CD4-positive, alpha-beta memory T cell (primary cell): ENCODE measurements at regions not wholly inside any gene's neighbourhood (a gene's known extent, or its start where the extent isn't known, plus 50 kb on each side); places are given as distances from the start of the nearest gene placed in this dataset.
A peak's percentile ranks its signal among the peaks of the same experiment; 100 is the strongest.

Experiments used
- CTCF ChIA-PET: fragments of 350-600 bp; sonication (Branson Sonifier 250); formaldehyde crosslinking; loops from one replicate; lab custom pipeline; 2021; ENCODE audit warnings: inconsistent platforms; ENCODE audit not compliant: partially characterized antibody; lab: Charles Lee
- POLR2A ChIA-PET: fragments of 350-600 bp; sonication (Branson Sonifier 250); formaldehyde crosslinking; loops from one replicate; lab custom pipeline; 2021; ENCODE audit not compliant: partially characterized antibody; lab: Charles Lee
- DNase-seq, 5 donors: peaks; one replicate each; pipeline versions ENCODE4 v3.0.0 to v3.0.0-alpha.2; 2020 to 2022; ENCODE audit warnings: mixed read lengths in 1 of 5
- H3K27ac ChIP-seq: one replicate; pipeline ENCODE4 v1.7.0; 2013; ENCODE audit warnings: low read depth, low read length
- H3K27me3 ChIP-seq: 2 replicates; pipeline ENCODE4 v1.7.0; 2013; ENCODE audit warnings: mild to moderate bottlenecking, low read length, moderate library complexity; ENCODE audit not compliant: insufficient read depth
- H3K36me3 ChIP-seq: 2 replicates; pipeline ENCODE4 v1.7.0; 2013; ENCODE audit warnings: mild to moderate bottlenecking, low read length, moderate library complexity; ENCODE audit not compliant: insufficient read depth
- H3K4me1 ChIP-seq: 2 replicates; pipeline ENCODE4 v1.7.0; 2013; ENCODE audit warnings: mild to moderate bottlenecking, low read length, moderate library complexity; ENCODE audit not compliant: insufficient read depth
- H3K4me3 ChIP-seq, 2 donors: one replicate each; pipeline ENCODE4 v1.7.0; 2013; ENCODE audit warnings: low read length in 2 of 2, mild to moderate bottlenecking in 1 of 2
- H3K9me3 ChIP-seq, 2 donors: one replicate each; pipeline ENCODE4 v1.7.0; 2013; ENCODE audit warnings: low read length in 2 of 2, control low read depth in 1 of 2; ENCODE audit not compliant: control insufficient read depth in 1 of 2
- H3K27ac Mint-ChIP-seq, 7 donors: one replicate each; pipeline ENCODE4 v1.8.0; 2020 to 2021; ENCODE audit warnings: mixed read lengths in 7 of 7, mild to moderate bottlenecking in 6 of 7, inconsistent platforms in 3 of 7, moderate library complexity in 3 of 7
- H3K27me3 Mint-ChIP-seq, 2 donors: one replicate each; pipeline ENCODE4 v1.8.0; 2020 to 2021; ENCODE audit warnings: mixed read lengths in 2 of 2
- H3K36me3 Mint-ChIP-seq, 2 donors: one replicate each; pipeline ENCODE4 v1.8.0; 2020 to 2021; ENCODE audit warnings: mixed read lengths in 2 of 2, inconsistent platforms in 1 of 2, mild to moderate bottlenecking in 1 of 2
- H3K4me1 Mint-ChIP-seq, 4 donors: one replicate each; pipeline ENCODE4 v1.8.0; 2020 to 2021; ENCODE audit warnings: mixed read lengths in 4 of 4, mild to moderate bottlenecking in 1 of 4
- H3K4me3 Mint-ChIP-seq, 8 donors: one replicate each; pipeline ENCODE4 v1.8.0; 2020 to 2021; ENCODE audit warnings: mixed read lengths in 8 of 8, mild to moderate bottlenecking in 7 of 8, moderate library complexity in 6 of 8, inconsistent platforms in 3 of 8
- H3K9me3 Mint-ChIP-seq, 8 donors: one replicate each; pipeline ENCODE4 v1.8.0; 2020 to 2021; ENCODE audit warnings: mixed read lengths in 8 of 8, mild to moderate bottlenecking in 5 of 8, inconsistent platforms in 3 of 8, moderate library complexity in 1 of 8
- intact Hi-C: fragments of 100-400 bp; cut with micrococcal nuclease; formaldehyde crosslinking; loops from one replicate; pipeline ENCODE4 v1.15.1; 2023

- H3K4me1 ChIP-seq, result no peaks in the 10 kb centered on the region
- H3K36me3 ChIP-seq, result no peaks in the 10 kb centered on the region
- H3K27me3 ChIP-seq, result no peaks in the 10 kb centered on the region
- DNase-seq, result no peak
- no peaks in the 10 kb centered on the region for H3K9me3 Mint-ChIP-seq
- intact Hi-C loops, result no loop called here
- no peaks in the 10 kb centered on the region for H3K4me1 Mint-ChIP-seq
- H3K9me3 ChIP-seq, result no peaks in the 10 kb centered on the region
- ChIA-PET CTCF (no interaction called here), POLR2A (no interaction called here)
- H3K27ac ChIP-seq, result no peak overlapping the region
- peaks cover 0 to 2% of the 10 kb centered on the region in 2 donors for H3K27me3 Mint-ChIP-seq
- peak overlapping the region in 1 of 7 donors; percentile 38 for H3K27ac Mint-ChIP-seq
- H3K36me3 Mint-ChIP-seq, result no peaks in the 10 kb centered on the region
- H3K4me3 Mint-ChIP-seq, result no peak overlapping the region
- no peak overlapping the region for H3K4me3 ChIP-seq
These were observed 299.2 kb upstream of the ZMIZ1 start for GRCh38 chr10:78769526-78769925.

DNA sequence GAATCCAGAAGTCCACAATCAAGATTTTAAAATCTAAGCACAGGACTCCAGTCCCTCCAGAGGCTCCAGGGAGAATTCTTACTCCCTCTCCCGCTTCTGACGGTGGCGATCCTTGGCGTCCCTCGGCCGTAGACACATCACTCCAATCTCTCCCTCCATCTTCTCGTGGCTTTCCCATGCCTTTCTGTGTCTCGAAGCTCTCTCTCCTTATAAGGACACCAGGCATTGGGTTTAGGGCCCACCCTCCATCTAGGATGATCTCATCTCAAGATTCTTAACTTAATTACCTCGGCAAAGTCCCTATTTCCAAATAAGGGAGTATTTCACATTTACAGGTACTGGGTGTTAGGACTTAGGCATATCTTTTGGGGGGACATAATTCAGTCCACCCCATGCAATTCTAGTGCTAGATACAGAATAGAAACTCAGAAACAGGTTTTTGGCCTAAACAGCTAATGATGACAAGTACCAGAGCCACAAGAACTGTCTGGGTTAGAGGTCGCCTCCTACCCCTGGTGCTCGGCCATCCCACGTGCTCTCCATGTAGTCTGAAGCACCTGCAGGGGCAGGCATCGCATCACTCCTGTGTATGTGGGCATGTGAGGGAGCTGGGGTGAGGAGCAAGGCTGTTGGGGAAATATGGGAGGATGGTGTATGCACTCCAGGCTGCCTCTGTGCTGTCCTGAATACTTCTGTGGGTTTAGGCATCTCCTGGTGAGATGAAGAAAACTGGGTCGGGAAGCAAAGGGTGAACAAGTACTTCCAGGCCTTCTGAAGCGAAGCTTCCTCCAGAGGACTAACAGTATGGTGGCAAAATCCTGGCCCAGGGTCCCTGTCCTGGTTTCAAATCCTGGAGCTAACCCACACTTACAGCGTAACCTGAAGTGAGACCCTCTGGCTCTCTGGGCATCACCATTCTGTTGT lies 298.3 kb upstream of the ZMIZ1 start:
- no peaks in the 10 kb centered on the region for H3K27me3 ChIP-seq
- no peaks in the 10 kb centered on the region for H3K9me3 ChIP-seq
- H3K4me3 Mint-ChIP-seq, result no peak overlapping the region
- H3K27me3 Mint-ChIP-seq, result peaks cover 0 to 2% of the 10 kb centered on the region in 2 donors
- H3K36me3 Mint-ChIP-seq, result no peaks in the 10 kb centered on the region
- no peak overlapping the region for H3K27ac Mint-ChIP-seq
- H3K4me3 ChIP-seq, result no peak overlapping the region
- intact Hi-C loops, result no loop called here
- no peak for DNase-seq
- H3K4me1 ChIP-seq, result no peaks in the 10 kb centered on the region
- H3K27ac ChIP-seq, result no peak overlapping the region
- no peaks in the 10 kb centered on the region for H3K9me3 Mint-ChIP-seq
- CTCF ChIA-PET, result no interaction called here
- POLR2A ChIA-PET, result no interaction called here
- H3K4me1 Mint-ChIP-seq, result no peaks in the 10 kb centered on the region
- no peaks in the 10 kb centered on the region for H3K36me3 ChIP-seq

DNA sequence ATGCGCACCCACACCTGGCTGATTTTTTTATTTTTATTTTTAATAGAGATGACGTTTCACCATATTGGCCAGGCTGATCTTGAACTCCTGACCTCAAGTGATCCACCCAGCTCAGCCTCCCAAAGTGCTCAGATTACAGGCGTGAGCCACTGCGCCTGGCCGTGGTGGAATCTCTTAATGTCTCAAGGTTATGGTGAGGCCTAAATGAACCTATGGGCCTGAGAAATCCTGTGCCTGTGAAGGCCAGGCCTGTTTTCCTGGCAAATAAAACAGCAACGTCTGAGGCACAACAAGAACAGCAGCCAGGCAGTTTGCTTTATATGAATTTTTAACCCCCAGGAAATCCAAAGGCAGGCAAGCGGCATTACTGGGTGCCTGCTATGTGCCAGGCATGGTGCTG lies 297.5 kb upstream of the ZMIZ1 start:
- Mint-ChIP-seq H3K27ac (no peak overlapping the region), H3K9me3 (no peaks in the 10 kb centered on the region), H3K4me1 (no peaks in the 10 kb centered on the region), H3K27me3 (peaks cover 0 to 2% of the 10 kb centered on the region in 2 donors), H3K36me3 (no peaks in the 10 kb centered on the region), H3K4me3 (no peak overlapping the region)
- Histone ChIP-seq H3K36me3 (no peaks in the 10 kb centered on the region), H3K27ac (no peak overlapping the region), H3K9me3 (no peaks in the 10 kb centered on the region), H3K4me3 (no peak overlapping the region), H3K4me1 (no peaks in the 10 kb centered on the region), H3K27me3 (no peaks in the 10 kb centered on the region)
- no peak for DNase-seq
- intact Hi-C loops, result no loop called here
- POLR2A ChIA-PET, result no interaction called here
- CTCF ChIA-PET, result no interaction called here

GRCh38 chr10:78771808-78772455 lies 296.8 kb upstream of the ZMIZ1 start:
- Mint-ChIP-seq H3K36me3 (no peaks in the 10 kb centered on the region), H3K27ac (no peak overlapping the region), H3K4me3 (no peak overlapping the region), H3K4me1 (no peaks in the 10 kb centered on the region), H3K9me3 (no peaks in the 10 kb centered on the region), H3K27me3 (peaks cover 0 to 2% of the 10 kb centered on the region in 2 donors)
- ChIA-PET POLR2A (no interaction called here), CTCF (no interaction called here)
- Histone ChIP-seq H3K4me1 (no peaks in the 10 kb centered on the region), H3K36me3 (no peaks in the 10 kb centered on the region), H3K4me3 (no peak overlapping the region), H3K9me3 (no peaks in the 10 kb centered on the region), H3K27me3 (no peaks in the 10 kb centered on the region), H3K27ac (no peak overlapping the region)
- no peak for DNase-seq
- intact Hi-C loops, result no loop called here

DNA sequence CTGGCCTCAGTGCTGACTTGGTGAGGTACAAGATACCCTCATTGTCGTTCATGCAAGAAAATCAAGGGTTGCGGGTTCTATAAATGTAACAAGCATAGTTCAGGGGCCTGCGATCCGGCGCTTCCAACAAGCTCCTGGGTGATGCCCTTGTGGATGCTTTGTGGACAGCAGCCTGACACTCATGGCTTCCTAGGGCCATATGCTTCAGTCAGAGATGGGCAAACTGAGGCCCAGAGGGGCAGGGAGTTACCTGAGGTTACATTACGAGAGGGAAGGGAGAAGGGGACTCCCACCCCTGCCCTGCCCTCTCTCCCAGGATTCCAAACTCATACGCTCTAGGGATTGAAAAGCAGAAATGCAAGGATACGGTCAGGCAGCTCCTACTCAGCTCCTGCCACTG lies 296.3 kb upstream of the ZMIZ1 start:
- no peak overlapping the region for H3K27ac Mint-ChIP-seq
- Histone ChIP-seq H3K27ac (no peak overlapping the region), H3K4me3 (no peak overlapping the region), H3K9me3 (no peaks in the 10 kb centered on the region), H3K36me3 (no peaks in the 10 kb centered on the region), H3K27me3 (no peaks in the 10 kb centered on the region), H3K4me1 (no peaks in the 10 kb centered on the region)
- intact Hi-C loops, result no loop called here
- peaks cover 0 to 2% of the 10 kb centered on the region in 2 donors for H3K27me3 Mint-ChIP-seq
- DNase-seq, result no peak
- no peaks in the 10 kb centered on the region for H3K9me3 Mint-ChIP-seq
- POLR2A ChIA-PET, result no interaction called here
- CTCF ChIA-PET, result no interaction called here
- H3K4me3 Mint-ChIP-seq, result no peak overlapping the region
- no peaks in the 10 kb centered on the region for H3K36me3 Mint-ChIP-seq
- no peaks in the 10 kb centered on the region for H3K4me1 Mint-ChIP-seq

- no peaks in the 10 kb centered on the region for H3K9me3 ChIP-seq
- Mint-ChIP-seq H3K9me3 (no peaks in the 10 kb centered on the region), H3K4me3 (no peak overlapping the region), H3K4me1 (no peaks in the 10 kb centered on the region), H3K36me3 (no peaks in the 10 kb centered on the region), H3K27ac (no peak overlapping the region), H3K27me3 (peaks cover 0 to 2% of the 10 kb centered on the region in 2 donors)
- no peaks in the 10 kb centered on the region for H3K36me3 ChIP-seq
- intact Hi-C loops, result no loop called here
- no peaks in the 10 kb centered on the region for H3K4me1 ChIP-seq
- CTCF ChIA-PET, result no interaction called here
- POLR2A ChIA-PET, result no interaction called here
- no peak overlapping the region for H3K4me3 ChIP-seq
- no peak overlapping the region for H3K27ac ChIP-seq
- H3K27me3 ChIP-seq, result no peaks in the 10 kb centered on the region
- no peak for DNase-seq
These were observed 295.7 kb upstream of the ZMIZ1 start for GRCh38 chr10:78772986-78773530.

GRCh38 chr10:78774614-78774998 lies 294.2 kb upstream of the ZMIZ1 start:
- POLR2A ChIA-PET, result no interaction called here
- no peaks in the 10 kb centered on the region for H3K36me3 Mint-ChIP-seq
- no peaks in the 10 kb centered on the region for H3K27me3 ChIP-seq
- CTCF ChIA-PET, result no interaction called here
- no peak for DNase-seq
- H3K4me1 ChIP-seq, result no peaks in the 10 kb centered on the region
- no peaks in the 10 kb centered on the region for H3K9me3 ChIP-seq
- H3K4me3 ChIP-seq, result no peak overlapping the region
- H3K36me3 ChIP-seq, result no peaks in the 10 kb centered on the region
- no peak overlapping the region for H3K27ac Mint-ChIP-seq
- H3K27ac ChIP-seq, result no peak overlapping the region
- no peaks in the 10 kb centered on the region for H3K9me3 Mint-ChIP-seq
- peaks cover 0 to 5% of the 10 kb centered on the region in 2 donors for H3K27me3 Mint-ChIP-seq
- intact Hi-C loops, result no loop called here
- no peaks in the 10 kb centered on the region for H3K4me1 Mint-ChIP-seq
- no peak overlapping the region for H3K4me3 Mint-ChIP-seq
